Mucosa of descending colon (tissue), 3 donors: ENCODE measurements at regions not wholly inside any gene's neighbourhood (a gene's known extent, or its start where the extent isn't known, plus 50 kb on each side); places are given as distances from the start of the nearest gene placed in this dataset.

ENCODE experiments used
- ATAC-seq: fragments of 200-7000 bp; cut with Tn5 transposase; one replicate; pipeline ENCODE4 v1.9.1; 2020; ENCODE audit warnings: mild to moderate bottlenecking, moderate library complexity
- DNase-seq, 3 donors: peaks; one replicate each; pipeline ENCODE4 v3.0.0-alpha.2; 2020
- H3K36me3 ChIP-seq: fragments of 200-600 bp; one replicate; pipeline ENCODE4 v1.8.0; 2021; ENCODE audit warnings: low read depth, mild to moderate bottlenecking
- H3K4me1 ChIP-seq: fragments of 200-600 bp; one replicate; pipeline ENCODE4 v1.8.0; 2021; ENCODE audit warnings: low read depth, mild to moderate bottlenecking
- H3K4me3 ChIP-seq: fragments of 200-600 bp; one replicate; pipeline ENCODE4 v1.8.0; 2021; ENCODE audit warnings: mild to moderate bottlenecking
- H3K9me3 ChIP-seq: fragments of 200-600 bp; one replicate; pipeline ENCODE4 v1.8.0; 2021; ENCODE audit warnings: mild to moderate bottlenecking
- intact Hi-C, 2 donors: fragments of 100-400 bp; cut with DNase I in 1 of 2; cut with micrococcal nuclease in 1 of 2; formaldehyde crosslinking; loops; one replicate each; pipeline versions ENCODE4 v1.11.0 to v1.11.1; 2022; cut with DNase I, micrococcal nuclease
- TF ChIP-seq, protein P1 (sequence below): fragments of 200-600 bp; IDR thresholded peaks from one replicate; pipeline ENCODE4 v1.8.0; 2022; ENCODE audit warnings: antibody characterized with exemption, mild to moderate bottlenecking
- donor health status: DM: no; HTN: no; CAD: no; lungs with moderate emphysema.
- donor health status: DM: no; HTN: no; CAD: no.
- donor health status: DM: no; HTN: yes; CAD: no.

DNA sequence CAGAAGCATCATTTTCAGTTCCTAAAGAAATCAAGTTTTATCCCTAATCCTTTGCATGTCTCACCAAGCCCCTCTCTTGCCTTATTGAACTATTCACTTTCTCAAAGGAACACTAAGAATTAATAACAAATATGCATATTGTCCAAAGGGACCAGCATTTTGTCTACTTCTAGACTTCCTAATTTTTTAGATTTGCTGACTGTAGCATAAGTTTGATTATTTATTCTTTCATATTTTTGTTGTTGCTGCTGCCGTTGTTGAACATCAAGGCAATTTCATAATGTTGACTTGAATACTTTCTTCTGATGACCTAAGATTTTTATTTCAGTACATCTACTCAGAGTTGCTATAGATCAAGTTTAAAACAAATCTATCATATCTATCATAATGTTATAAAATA, 111.2 kb upstream of the HAPLN1 start:
- DNase-seq (no peak), ATAC-seq (no peak)
- intact Hi-C loops = no loop called here
- Histone ChIP-seq H3K9me3 (no peaks in the 10 kb centered on the region), H3K36me3 (no peaks in the 10 kb centered on the region), H3K4me3 (no peak overlapping the region), H3K4me1 (no peaks in the 10 kb centered on the region)
- TF ChIP-seq, protein P1, sequence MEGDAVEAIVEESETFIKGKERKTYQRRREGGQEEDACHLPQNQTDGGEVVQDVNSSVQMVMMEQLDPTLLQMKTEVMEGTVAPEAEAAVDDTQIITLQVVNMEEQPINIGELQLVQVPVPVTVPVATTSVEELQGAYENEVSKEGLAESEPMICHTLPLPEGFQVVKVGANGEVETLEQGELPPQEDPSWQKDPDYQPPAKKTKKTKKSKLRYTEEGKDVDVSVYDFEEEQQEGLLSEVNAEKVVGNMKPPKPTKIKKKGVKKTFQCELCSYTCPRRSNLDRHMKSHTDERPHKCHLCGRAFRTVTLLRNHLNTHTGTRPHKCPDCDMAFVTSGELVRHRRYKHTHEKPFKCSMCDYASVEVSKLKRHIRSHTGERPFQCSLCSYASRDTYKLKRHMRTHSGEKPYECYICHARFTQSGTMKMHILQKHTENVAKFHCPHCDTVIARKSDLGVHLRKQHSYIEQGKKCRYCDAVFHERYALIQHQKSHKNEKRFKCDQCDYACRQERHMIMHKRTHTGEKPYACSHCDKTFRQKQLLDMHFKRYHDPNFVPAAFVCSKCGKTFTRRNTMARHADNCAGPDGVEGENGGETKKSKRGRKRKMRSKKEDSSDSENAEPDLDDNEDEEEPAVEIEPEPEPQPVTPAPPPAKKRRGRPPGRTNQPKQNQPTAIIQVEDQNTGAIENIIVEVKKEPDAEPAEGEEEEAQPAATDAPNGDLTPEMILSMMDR = no peak

DNA sequence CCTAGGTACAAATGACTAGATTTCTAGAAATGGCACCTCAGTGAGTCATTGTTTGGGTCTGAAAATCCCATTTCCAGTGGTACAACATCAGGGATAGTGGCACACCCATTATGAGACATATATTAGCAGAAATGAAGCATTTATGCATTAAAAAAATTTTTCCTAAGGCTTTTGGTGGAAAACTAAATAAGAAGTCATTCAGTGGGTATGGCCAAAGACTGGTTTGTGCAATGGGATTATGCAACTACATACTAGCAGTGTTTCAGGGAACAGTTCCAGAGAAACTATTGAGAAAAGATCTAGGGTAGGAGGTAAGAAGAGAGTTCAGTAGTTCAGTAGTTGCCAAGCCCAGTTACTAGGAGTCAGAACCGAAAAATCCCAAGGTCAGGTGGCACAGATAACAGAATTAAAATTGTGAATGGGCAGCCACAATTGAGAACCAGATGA, 106.5 kb upstream of the HAPLN1 start:
- Histone ChIP-seq H3K4me3 (no peak overlapping the region), H3K36me3 (no peaks in the 10 kb centered on the region), H3K4me1 (no peaks in the 10 kb centered on the region), H3K9me3 (no peaks in the 10 kb centered on the region)
- intact Hi-C loops = no loop called here
- DNase-seq (no peak), ATAC-seq (no peak)
- TF ChIP-seq, protein P1 = no peak

DNA sequence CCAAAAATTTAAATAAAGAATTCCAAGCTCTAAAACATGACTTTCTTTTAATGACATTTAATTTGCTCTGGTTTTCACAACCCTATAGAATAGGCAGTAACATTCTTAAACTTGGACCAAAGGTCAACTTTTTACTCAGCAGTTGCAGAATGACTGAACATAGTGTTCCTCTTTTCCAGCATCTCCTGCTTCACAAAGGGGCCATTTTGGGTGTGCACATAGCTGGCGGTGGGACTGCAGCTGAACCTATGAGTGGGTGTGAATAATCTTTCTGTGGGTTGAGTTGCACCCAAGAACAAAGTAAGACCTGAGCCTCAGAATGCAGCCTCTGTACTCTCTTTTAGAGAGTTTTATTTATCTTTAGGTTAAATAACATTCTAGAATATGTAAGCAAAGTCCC, 96.9 kb upstream of the HAPLN1 start:
- intact Hi-C loops = no loop called here
- Histone ChIP-seq H3K9me3 (no peaks in the 10 kb centered on the region), H3K36me3 (no peaks in the 10 kb centered on the region), H3K4me3 (no peak overlapping the region), H3K4me1 (no peaks in the 10 kb centered on the region)
- TF ChIP-seq, protein P1 = no peak
- ATAC-seq (no peak), DNase-seq (no peak)

DNA sequence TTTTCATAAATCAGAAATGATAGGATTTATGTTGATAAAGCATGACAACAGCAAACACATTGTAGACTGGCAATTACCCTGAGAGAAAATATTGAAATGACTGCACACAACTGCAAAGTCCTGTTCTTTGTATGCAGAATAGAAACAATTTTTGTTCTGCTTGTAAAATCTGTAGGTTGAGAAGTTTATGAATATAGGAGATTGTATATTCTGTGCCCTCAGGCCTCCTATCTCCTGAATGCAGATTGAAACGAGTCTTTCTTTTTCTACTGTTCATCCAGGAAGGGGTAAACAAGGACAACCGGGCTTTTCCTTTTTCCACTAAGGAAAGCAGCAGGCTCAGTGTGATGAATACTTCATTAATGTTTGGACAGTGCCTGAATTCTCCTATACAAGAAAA, 95.0 kb upstream of the HAPLN1 start:
- Histone ChIP-seq H3K36me3 (no peaks in the 10 kb centered on the region), H3K4me3 (no peak overlapping the region), H3K4me1 (no peaks in the 10 kb centered on the region), H3K9me3 (no peaks in the 10 kb centered on the region)
- DNase-seq (no peak), ATAC-seq (no peak)
- TF ChIP-seq, protein P1 = no peak
- intact Hi-C loops = no loop called here

DNA sequence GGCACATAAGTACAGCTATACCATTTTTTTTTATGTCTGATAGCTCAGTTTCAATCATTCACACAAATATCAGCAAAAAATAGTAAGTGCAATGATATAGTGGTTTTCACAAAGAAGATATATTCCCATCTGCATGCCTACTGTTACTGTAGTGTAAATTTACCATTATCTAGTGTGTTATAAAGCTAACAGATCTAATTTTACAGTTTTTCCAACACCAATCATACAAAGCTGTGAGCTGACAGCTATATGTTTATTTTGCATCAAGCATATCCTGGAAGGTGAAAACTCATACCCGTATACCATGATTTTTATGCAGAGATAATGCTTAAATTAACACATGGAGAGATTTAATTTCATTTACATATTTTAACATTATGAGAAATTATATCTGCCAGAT, 89.9 kb upstream of the HAPLN1 start:
- no peaks in the 10 kb centered on the region for H3K9me3 ChIP-seq
- H3K36me3 ChIP-seq = no peaks in the 10 kb centered on the region
- no peak overlapping the region for H3K4me3 ChIP-seq
- intact Hi-C loops = no loop called here
- TF ChIP-seq, protein P1 = no peak
- ATAC-seq (no peak), DNase-seq (no peak)
- no peaks in the 10 kb centered on the region for H3K4me1 ChIP-seq

DNA sequence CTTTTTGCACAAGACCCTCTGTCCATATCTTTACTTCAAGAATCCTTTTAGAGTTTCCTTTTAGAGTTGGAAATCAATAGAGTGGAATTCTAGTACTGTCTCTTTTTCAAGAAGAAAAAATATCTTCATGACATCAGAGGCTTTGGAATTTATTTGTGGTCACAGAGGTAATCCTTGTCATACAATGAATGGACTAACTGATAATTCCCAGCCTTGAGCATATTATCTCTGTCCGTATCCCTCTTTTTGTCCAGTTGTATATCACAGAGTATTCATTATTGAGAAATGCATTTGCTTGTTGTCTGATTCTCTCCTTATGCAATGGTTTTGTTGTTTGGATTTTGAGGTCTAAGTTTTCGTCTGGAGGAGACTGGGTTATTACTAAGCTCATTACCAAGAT, 82.0 kb upstream of the HAPLN1 start:
- Histone ChIP-seq H3K9me3 (no peaks in the 10 kb centered on the region), H3K4me3 (no peak overlapping the region), H3K36me3 (no peaks in the 10 kb centered on the region), H3K4me1 (no peaks in the 10 kb centered on the region)
- TF ChIP-seq, protein P1 = no peak
- DNase-seq (no peak), ATAC-seq (no peak)
- intact Hi-C loops = no loop called here
